Kasumi-1 (cell line): ENCODE measurements at regions not wholly inside any gene's neighbourhood (a gene's known extent, or its start where the extent isn't known, plus 50 kb on each side); places are given as distances from the start of the nearest gene placed in this dataset.

Source experiments
- DNase-seq, 2 experiments: peaks; one replicate each; lab custom pipeline; 2025; lab: John Stamatoyannopoulos, UW

DNA sequence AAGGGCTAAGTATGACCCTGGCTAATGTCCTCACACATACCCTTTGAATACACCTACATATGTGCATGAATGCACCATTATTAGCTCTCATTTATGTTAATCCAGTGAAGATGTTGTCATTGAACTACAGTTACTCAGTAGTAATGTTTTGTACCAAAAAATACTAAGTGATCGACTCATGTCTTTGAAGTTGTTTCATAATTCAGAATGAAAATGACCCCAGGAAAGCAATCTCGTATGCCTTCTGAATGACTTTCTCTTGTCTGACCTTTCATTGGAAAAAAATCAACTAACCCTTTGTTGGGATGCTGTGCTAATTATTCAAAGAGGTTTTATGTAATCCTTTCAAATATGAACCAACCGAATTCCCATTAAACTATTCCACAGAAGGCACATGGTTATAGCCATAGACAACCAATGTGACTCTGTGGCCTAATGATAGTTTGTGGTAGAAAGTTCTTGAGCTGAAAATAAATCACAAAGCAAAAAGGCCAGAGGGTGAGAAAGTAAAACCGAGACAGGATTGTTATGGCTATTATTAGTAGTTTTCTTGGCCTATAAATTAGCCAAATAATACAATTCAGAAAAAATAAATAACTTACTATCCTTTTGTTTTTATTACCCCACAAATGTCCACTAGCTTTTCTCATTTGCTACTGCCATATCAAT, 86.8 kb upstream of the STARD13 start:
- DNase-seq = no peak

DNA sequence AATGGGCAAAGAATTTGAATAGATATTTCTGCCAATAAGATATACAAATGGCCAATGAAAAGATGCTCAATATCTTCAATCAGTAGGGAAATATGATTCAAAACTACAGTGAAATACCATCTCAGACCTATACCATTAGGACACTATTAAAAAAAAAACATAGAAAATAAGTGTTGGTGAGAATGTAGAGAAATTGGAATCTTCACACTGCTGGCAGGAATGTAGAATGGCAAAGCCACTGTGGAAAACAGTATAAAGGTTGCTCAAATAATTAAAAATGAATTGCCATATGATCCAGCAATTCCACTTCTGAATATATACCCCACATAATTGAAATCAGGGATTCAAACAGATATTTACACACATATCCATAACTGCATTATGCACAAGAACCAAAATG, 88.1 kb upstream of the STARD13 start:
- DNase-seq = no peak

DNA sequence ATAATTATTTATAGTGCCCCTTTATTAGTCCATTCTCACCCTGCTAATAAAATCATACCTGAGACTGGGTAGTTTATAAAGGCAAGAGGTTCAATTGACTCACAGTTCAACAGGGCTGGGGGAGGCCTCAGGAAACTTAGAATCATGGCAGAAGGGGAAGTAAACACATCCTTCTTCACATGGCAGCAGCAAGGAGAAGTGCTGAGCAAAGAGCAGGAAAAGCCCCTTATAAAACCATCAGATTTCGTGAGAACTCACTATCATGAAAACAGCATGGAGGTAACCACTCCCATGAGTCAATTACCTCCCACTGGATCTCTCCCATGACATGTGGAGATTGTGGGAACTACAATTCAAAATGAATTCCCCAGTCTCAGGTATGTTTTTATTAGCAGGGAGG, 89.9 kb upstream of the STARD13 start:
- no peak for DNase-seq

DNA sequence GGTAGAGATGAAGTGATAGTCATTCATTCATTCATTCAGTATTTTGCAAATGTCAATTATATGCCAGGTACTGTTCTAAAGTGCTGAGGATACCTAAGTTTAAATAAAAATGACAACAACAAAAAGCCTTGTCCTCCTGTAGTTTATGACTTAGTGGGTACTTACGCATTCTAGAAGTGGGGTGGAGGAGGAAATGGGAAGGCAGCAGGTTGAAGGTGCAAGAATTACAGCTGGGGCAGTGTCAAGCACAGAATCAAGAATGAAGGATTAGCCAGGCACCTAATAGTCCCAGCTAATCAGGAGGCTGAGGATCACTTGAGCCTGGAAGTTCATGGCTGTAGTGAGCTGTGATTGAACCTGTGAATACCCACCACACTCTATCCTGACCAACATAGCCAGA, 90.7 kb upstream of the STARD13 start:
- DNase-seq = no peak

DNA sequence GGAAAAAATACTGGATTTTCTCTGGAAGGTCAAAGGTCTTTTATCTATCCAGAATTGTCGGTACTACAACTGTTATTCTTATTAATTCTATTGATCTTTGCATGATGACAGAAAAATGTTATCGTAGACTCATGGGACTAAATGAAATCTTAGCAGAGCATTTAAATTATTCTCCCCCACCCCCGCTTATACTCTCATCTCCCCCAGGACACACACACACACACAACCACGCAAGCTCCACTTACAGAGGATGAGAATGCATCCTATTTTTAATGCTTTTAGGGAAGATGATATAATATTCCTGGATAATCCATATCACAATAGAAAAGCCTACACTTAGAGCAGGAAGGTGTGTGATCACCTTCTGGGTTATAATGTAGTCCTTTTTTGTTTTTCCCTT, 91.9 kb upstream of the STARD13 start:
- no peak for DNase-seq

DNA sequence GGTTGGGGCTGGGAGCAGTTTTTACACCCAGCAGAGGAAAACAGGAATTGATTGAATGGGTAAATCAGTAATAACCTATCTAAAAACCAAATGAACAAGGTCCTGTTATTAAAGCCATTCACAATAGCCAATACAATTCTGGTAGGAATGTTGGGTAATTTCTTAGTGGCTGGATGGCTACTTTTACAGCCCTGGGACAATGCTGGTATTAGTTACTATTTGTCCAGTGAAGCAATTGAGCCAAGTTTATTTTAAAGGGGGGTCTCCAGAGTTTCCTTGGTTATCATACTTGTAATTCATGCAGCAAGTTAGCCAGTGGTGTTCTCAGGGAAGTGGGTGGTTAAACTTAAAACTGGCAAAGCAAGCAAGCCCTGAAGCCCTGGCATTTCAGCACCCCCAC, 92.3 kb upstream of the STARD13 start:
- DNase-seq = no peak

DNA sequence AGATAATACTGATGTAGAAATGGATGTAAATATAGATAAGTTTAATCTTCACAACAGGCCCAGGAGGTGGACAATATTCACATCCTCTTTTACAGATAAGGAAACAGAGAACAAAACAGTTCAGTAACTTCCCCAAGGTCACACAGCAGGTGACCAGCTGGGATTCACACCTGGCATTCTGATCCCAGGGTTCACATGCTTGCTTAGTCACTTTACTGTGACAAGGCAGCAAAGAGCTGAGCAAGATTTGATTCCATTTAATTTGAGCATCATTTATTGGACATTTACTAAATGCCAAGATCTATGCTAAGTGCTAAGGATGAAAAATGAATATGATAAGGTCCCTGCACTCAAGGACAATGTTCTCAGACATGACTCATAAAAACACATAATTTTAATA, 94.1 kb upstream of the STARD13 start:
- no peak for DNase-seq

DNA sequence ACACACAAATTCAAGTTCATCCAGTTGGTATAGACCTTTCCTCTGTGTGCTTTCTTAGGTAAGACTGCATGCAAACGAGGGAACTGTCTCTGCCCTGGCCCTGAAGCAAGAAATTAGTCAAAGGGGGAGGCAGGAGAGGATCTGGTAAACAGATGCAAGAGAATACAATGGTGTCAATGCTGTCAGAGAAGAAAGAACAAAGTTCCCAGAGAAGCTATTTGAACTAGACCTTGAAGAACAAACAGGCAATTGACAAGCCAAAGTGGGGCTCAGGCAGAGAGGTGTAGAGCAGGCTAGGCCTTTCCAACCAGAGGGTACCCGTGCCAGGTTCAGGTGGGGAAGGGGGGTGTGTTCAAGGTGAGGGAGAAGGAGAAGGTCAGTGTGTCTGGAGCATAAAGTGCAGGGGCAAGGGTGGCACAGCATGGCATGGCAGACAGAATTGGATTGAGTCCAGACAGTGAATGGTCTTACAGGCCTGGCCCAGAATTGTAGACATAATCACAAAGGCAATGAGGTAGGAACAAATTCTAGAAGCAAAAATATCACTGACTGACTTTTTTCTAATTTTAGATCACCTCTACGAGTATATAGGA, 95.0 kb upstream of the STARD13 start:
- no peak for DNase-seq

DNA sequence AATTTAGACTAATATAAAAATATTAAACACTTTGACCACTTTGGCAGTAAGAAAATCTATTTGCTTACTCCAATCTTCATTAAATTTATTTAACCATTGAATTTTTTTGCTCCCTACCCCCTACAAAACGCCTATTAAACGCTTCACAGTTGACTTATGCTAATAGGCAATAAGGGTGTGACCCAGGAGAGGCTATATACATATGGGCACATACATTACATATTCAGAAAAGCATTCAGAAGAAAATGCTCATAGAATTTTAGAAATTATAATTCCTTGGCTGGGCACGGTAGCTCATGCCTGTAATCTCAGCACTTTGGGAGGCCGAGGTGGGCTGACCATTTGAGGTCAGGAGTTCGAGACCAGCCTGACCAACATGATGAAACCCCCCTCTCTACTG, 95.6 kb upstream of the STARD13 start:
- DNase-seq = no peak

DNA sequence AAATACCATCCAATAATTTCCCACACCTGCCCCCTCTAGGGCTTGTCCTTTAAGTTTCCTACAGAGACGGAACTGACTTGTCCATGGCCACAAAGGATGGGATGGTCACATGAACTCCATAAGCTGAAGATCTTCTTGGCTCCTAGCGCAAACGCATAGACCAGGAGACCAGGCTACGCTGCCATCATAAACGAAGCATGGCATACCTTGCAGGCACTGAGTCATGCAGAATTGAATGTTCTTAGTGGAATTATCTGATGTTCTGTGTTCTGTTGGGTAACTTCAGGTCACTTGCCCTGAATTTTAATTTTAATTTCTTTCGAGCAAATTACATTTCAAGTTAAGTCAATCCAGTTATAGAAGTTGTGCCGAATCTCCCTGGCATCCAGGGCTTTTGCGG, 96.4 kb upstream of the STARD13 start:
- DNase-seq = no peak

DNA sequence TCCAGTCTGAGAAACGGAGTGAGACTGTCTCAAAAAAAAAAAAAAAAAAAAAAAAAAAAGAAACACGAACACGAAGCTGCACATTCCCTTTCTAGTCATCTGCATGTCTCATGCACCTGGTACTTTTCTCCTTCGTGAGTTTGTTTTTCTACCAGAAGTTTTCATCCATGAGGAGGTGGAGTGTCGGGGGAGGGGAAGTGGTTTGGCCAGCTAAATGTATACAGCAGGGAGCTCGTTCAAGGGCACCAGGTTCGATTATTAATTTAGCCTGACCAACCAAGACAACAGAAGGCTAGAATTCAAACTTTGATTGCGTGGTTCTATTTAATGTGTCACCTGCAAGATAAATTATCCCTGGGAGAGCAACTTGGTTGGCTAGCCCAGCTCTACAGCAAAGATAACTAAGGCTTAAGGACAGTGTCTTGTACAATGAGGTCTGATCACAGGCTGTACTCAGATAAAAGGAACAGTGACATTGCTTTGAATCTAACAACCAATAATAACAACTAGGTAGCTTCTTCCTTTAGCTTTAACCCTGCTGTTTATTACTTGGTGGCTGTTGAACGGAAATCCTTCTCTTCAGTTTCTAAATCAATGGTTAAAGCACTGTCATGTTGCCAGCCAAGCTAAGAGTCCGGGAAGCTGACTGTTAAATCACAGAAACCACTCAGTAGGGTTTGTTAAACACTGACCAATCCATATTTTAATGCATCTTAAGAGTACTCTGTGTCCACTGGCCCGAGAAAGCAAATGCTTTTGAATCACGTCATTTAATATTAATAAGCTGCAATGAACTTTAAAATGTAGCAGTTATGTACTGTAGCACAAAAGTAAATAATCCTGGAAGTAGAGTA, 98.4 kb upstream of the STARD13 start:
- no peak for DNase-seq

DNA sequence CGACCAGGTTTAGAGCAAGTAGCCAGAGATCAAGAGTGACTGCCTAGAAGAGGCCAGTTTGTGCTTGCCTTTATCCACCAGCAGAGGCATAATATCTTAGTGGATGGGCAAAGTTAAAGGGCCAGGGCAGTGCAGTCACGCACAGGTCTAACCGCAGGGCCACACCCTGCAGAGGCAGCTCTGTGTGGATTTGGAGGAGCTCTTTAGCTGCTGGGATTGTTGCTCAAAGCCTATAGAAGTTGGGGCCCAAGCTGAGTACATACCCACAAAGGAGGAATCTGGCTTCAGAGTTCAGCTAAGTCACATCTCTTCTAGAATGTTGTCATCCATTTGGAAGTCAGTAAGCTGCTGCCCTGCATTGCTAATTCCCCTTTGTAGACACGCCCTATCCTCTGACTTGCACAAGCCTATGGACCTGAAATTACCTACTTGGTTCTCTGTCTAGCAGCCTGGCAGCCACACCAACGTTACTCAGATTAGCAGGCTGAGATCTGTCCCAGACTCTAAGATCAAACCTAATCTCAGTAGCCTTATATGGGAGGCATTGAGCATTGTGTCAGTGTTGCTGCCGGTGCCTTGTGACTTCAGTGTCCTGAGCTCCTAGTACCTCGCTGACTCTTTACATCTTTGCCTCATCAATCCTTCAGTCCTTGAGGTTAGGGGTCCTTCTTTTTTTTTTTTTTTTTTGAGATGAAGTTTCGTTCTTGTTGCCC, 102.9 kb upstream of the STARD13 start:
- no peak for DNase-seq

DNA sequence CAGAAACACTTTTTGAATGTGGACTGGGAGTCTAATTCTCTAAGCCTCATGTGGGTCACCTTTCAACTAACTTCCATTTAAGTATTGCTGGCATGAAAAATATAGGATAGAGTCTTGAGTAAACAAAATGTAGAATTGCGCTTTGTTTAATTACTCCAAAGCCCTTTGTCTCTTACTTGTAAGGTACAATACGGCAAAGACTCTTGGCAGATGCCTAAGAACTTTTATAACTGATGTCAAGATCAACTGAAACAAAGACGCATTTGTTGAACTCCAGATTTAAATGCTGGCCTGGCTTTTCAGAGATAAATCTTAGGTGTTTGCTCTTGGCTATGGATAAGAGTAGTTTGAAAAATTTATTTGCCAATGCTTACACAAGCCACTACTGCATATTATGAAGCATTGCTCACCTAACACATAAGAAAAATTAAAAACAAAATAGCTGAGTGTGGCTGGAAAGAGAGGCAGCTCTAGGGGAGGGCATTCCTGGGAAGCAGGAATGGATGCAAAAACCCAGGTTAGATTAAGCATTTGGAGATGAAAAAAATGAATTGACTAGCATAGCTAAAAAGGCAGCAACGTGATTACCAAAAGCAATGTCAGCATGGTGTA, 107.3 kb upstream of the STARD13 start:
- DNase-seq = no peak

DNA sequence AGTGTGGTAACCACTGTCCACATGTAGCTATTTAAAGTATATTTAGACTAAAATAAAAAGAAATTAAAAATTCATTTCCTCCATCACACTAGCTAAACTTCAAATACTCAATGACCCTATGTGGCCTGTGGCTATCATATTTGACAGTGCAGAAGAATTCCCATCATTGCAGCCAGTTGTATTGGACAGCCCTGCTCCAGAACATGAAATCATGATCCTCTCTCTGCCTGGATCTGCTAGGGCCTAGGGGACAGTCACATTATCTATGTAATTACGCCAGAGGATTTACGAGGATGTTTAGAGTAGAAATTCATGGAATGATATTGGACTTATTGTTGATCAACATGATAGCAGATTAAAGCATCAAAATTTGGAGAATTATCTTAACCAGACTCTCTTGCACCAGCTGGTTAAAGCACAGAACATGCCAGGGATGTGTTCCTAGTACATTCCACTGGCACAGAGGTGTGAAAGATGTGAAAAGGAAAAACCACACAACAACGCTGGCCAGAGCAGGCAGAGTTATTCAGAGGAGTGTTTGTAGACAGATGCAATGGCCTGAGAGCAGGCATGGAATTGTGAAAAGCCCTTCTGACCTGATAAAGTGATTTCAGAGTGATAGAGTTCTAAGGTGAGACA, 108.9 kb upstream of the STARD13 start:
- no peak for DNase-seq

DNA sequence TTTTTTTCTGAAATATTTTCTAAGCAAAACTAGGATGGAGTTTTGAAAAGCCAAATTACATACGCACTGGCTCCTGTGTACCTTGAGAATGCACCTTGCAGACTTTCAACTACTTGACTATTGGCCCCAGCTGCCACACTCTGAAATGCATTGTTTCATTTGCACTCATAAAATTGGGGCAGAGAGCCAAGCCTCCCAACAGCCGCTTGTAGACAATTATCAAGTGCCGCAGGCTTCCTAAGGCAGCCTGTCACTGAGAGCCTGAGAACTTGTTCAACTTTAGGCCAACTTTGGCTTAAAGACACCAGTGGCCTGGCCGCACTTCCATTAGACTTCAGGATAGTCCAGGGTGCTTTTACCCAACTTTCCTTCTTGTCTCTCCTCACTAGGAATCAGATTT, 115.7 kb upstream of the STARD13 start:
- no peak for DNase-seq

DNA sequence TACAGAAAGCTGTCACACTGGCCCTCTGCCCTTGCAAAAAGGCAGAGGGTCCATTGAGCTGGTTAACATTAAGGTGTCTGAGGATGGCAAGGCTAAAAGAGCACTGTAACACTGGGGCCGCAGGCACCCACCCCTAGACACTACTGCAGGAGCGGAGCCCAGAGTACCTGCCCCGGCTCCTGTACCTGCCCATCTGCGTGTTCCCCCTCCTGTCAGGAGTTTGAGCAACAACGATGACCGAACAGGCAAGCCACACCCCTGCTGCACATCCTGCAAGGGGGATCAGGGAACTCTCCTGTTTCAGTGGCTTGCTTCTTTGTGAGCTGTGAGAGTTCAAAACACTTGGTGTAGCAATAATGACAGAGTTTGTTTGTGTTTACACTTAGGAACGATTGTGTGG, 117.4 kb upstream of the STARD13 start:
- no peak for DNase-seq

DNA sequence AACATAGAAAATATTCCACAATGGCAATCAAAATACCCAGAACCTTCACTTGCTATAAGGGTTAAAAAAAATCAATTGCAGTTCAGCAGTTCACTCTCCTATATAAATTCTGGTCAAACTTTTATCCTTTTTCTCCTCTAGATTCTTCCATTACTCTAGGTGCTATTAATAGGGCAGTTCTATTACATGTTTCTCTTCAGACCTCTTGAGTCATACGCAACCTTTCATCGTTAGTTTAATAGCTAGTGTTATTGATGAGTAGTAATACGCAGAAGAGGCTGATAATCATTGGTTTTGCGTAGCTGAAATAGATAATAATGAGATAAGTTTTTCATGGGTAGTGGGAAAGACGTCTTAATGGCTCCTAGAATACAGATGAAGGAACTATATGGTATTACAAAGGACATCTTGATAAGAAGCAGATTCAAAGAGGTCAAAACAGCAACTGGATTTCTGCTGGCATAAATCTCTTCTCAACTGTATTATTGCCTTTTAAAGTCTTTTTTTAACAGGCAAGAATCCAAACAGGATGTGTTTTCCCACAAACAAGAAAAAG, 118.3 kb upstream of the STARD13 start:
- DNase-seq = no peak

DNA sequence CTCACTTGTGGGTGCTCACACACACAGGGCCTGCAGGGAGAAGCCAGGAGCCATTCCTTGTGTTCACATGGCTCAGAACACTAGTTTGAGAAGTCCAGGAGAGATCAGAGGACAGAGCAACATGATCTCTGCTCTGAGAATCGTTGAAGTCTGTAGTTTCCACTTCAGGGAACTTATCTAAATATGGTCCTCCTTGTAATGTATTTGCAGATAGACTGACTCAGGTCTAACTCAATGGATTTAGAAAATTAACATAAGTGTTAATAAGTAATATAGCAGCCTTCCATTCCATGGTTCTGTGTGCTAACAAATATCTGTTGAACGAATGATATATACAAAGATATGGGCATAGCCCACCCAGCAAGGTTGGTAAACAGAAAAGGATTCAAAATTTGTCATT, 119.8 kb upstream of the STARD13 start:
- DNase-seq = no peak

DNA sequence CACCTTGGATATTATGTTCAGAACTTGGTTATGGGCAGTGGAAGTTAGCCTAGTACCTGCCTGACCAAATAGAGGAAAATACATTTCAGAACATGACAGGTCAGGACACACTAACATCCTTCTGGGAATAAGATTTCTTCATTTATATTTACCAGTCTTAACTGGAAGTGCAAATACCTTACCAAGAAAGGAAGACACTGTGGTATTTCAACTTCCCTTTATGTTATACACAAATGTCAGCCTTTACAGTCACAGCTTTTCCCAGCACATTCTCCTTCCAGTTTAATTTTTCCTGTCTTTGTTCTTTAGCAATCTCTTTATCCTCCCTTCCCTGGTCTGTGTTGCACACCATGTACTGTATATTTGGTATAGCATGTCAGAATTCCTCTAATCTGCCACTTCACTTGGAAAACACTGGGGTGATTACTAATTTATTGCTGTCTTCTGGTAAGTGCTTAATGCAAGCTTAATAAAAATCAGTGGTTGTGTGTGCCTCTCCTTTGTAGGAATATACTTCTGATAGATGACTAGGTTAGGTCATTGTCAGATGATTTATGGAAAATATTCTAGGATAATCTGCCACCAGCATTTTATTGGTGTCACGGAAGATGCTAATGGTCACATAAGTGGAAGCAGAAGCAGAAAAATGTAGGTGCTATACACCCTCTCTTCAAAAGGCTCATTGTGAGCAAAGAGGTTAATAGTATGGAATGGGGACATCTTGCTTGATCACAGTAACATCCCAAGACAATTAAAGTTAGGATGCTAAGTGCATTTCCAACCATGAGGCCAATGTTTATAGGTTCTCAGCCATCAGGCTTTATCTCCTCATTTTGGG, 124.3 kb upstream of the STARD13 start:
- DNase-seq = peak; percentile 12

DNA sequence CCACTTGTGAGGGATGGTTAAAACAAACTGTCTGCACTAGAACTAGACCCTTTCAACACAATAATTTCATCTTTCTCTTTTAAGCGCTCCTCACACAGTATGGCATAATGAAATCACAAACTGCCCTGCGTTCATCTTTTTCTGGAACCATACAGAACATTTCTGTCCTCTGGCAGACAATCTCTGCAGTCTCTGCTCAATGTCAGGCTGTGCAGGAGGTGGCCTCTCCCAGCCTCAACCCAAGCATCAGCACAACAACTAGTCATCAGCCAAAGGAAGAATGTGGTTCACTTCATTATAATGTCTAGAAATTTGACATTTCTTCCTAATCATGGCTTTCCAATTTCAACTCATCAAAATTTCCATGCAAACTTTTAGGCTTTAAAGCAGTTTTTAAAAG, 125.1 kb upstream of the STARD13 start:
- DNase-seq = no peak

DNA sequence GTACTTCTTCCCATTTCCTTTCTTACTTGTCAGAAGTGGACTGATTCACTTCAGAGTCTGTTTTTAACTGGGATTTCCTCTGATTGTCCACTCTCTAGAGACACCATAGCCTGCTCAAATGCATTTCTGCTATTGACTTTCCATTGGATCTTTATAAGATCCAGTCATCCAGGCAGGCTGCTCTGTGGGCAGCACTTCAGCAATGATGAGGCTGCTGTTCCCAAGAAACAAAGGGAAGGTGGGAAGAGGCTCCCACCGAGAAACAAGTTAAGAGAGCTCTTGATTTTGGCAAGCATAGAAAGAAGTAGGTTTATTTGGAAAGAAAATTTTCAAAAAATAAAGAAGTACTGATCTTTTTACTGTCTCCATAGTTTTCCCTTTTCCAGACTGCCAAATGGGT, 125.8 kb upstream of the STARD13 start:
- DNase-seq = no peak
